Panc1 (cell line): ENCODE measurements at regions not wholly inside any gene's neighbourhood (a gene's known extent, or its start where the extent isn't known, plus 50 kb on each side); places are given as distances from the start of the nearest gene placed in this dataset.

Source experiments
- ATAC-seq: fragments of 200-7000 bp; cut with Tn5 transposase; 2 replicates; pipeline ENCODE4 v1.9.1; 2020; ENCODE audit warnings: mild to moderate bottlenecking, moderate library complexity
- BruUV-seq: library from RNA; stranded (reverse); fragments of 400-500 nt; replicated peaks from 2 replicates; lab custom pipeline; 2021; lab: Mats Ljungman, UMichigan
- CTCF ChIA-PET: fragments of 300-600 bp; sonication (Branson Sonifier 250); formaldehyde crosslinking; loops from one replicate; lab custom pipeline; 2022; ENCODE audit warnings: antibody characterized with exemption; lab: Charles Lee
- POLR2A ChIA-PET: fragments of 300-600 bp; sonication (Branson Sonifier 250); formaldehyde crosslinking; loops from one replicate; lab custom pipeline; 2022; ENCODE audit warnings: antibody characterized with exemption; lab: Charles Lee
- DNase-seq: peaks from one replicate; pipeline ENCODE4 v3.0.0-alpha.2; 2010; ENCODE audit warnings: low read depth, low spot score
- H3K27ac ChIP-seq: 2 replicates; pipeline ENCODE4 v1.5.1; 2011; ENCODE audit warnings: mild to moderate bottlenecking, low read length, inconsistent platforms
- H3K27me3 ChIP-seq: fragments of 200-500 bp; sonication (Bioruptor generic); 2 replicates; pipeline ENCODE4 v1.6.0; 2014; ENCODE audit warnings: low read length, inconsistent platforms; ENCODE audit not compliant: control insufficient read depth, insufficient read depth
- H3K36me3 ChIP-seq: fragments of 200-500 bp; sonication (Bioruptor generic); 2 replicates; pipeline ENCODE4 v1.5.1; 2014; ENCODE audit warnings: inconsistent platforms, mild to moderate bottlenecking, low read length, moderate library complexity; ENCODE audit not compliant: control insufficient read depth, insufficient read depth
- H3K4me1 ChIP-seq: 2 replicates; pipeline ENCODE4 v1.5.1; 2011; ENCODE audit warnings: inconsistent platforms, mild to moderate bottlenecking, low read length, moderate library complexity; ENCODE audit not compliant: control insufficient read depth, insufficient read depth
- H3K4me3 ChIP-seq, 2 experiments: 2 replicates each; pipeline ENCODE4 v1.5.1; 2011 to 2012; ENCODE audit warnings: low read depth in 2 of 2, low read length in 2 of 2, mild to moderate bottlenecking in 2 of 2, inconsistent platforms in 1 of 2, moderate library complexity in 1 of 2
- H3K9me3 ChIP-seq: fragments of 200-500 bp; sonication (Bioruptor generic); 2 replicates; pipeline ENCODE4 v1.5.1; 2014; ENCODE audit warnings: low read depth, mild to moderate bottlenecking, inconsistent platforms, low read length, moderate library complexity; ENCODE audit not compliant: control insufficient read depth, insufficient read depth
- POLR2AphosphoS5 ChIP-seq: IDR thresholded peaks from 2 replicates; pipeline ENCODE4 v1.6.1; 2012; ENCODE audit warnings: mild to moderate bottlenecking, low read depth, low read length, moderate library complexity
- SIN3A ChIP-seq: IDR thresholded peaks from 2 replicates; pipeline ENCODE4 v1.6.1; 2012; ENCODE audit warnings: low read depth, mild to moderate bottlenecking, low read length, moderate library complexity, borderline replicate concordance; ENCODE audit not compliant: insufficient read depth
- TCF7L2 ChIP-seq: IDR thresholded peaks from 2 replicates; pipeline ENCODE4 v1.6.1; 2011; ENCODE audit warnings: mild to moderate bottlenecking, low read depth, low read length, inconsistent platforms
- in situ Hi-C: cut with HindIII; loops from 2 replicates; pipeline ENCODE4 v1.10.0; 2016; ENCODE audit warnings: low sequenced_read_pairs, low pct_unique_long_range_greater_than_20kb
- intact Hi-C: fragments of 100-400 bp; cut with micrococcal nuclease; formaldehyde crosslinking; loops from one replicate; pipeline ENCODE4 v1.10.0; 2022; ENCODE audit not compliant: unreplicated experiment
- TF ChIP-seq, protein P1 (sequence below): fragments of 450-650 bp; IDR thresholded peaks from 2 replicates; pipeline ENCODE4 v1.5.1; 2017; ENCODE audit warnings: mild to moderate bottlenecking
- TF ChIP-seq, protein P2 (sequence below), 2 experiments: IDR thresholded peaks; 2 replicates each; pipeline ENCODE4 v1.6.1; 2011 to 2012; ENCODE audit warnings: low read depth in 2 of 2, control low read depth in 1 of 2, low read length in 1 of 2, mild to moderate bottlenecking in 1 of 2, moderate library complexity in 1 of 2; ENCODE audit not compliant: insufficient read depth in 1 of 2

DNA sequence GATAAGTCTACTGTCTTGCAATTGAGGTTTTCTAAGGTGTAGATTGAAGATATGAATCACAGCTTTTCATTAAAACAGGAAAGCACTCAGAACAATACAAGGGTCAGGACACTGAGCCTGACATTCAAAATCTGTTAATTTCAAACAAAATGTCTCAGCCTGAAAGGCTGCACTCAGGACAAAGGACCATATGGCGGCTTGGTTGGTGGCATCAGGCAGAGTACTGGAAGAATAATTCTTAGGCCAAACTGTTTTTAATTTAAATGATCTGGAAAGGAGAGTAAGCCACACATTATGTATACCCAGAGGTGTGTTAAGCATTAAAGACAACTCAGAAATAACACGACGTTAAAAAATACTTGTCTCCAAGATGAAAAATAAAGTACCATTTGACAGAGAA lies 85.9 kb downstream of the SKA1 start:
- in situ Hi-C loops = no loop called here
- Histone ChIP-seq H3K27me3 (no peaks in the 10 kb centered on the region), H3K4me1 (no peaks in the 10 kb centered on the region), H3K27ac (no peak overlapping the region), H3K36me3 (no peaks in the 10 kb centered on the region), H3K4me3 (no peak overlapping the region), H3K9me3 (no peaks in the 10 kb centered on the region)
- intact Hi-C loops = no loop called here
- POLR2A ChIA-PET = no interaction called here
- ATAC-seq = no peak
- DNase-seq = no peak
- TF ChIP-seq TCF7L2 = no peak
- TF ChIP-seq SIN3A = no peak
- TF ChIP-seq POLR2AphosphoS5 = no peak
- TF ChIP-seq, protein P1, sequence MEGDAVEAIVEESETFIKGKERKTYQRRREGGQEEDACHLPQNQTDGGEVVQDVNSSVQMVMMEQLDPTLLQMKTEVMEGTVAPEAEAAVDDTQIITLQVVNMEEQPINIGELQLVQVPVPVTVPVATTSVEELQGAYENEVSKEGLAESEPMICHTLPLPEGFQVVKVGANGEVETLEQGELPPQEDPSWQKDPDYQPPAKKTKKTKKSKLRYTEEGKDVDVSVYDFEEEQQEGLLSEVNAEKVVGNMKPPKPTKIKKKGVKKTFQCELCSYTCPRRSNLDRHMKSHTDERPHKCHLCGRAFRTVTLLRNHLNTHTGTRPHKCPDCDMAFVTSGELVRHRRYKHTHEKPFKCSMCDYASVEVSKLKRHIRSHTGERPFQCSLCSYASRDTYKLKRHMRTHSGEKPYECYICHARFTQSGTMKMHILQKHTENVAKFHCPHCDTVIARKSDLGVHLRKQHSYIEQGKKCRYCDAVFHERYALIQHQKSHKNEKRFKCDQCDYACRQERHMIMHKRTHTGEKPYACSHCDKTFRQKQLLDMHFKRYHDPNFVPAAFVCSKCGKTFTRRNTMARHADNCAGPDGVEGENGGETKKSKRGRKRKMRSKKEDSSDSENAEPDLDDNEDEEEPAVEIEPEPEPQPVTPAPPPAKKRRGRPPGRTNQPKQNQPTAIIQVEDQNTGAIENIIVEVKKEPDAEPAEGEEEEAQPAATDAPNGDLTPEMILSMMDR = no peak
- TF ChIP-seq, protein P2, sequence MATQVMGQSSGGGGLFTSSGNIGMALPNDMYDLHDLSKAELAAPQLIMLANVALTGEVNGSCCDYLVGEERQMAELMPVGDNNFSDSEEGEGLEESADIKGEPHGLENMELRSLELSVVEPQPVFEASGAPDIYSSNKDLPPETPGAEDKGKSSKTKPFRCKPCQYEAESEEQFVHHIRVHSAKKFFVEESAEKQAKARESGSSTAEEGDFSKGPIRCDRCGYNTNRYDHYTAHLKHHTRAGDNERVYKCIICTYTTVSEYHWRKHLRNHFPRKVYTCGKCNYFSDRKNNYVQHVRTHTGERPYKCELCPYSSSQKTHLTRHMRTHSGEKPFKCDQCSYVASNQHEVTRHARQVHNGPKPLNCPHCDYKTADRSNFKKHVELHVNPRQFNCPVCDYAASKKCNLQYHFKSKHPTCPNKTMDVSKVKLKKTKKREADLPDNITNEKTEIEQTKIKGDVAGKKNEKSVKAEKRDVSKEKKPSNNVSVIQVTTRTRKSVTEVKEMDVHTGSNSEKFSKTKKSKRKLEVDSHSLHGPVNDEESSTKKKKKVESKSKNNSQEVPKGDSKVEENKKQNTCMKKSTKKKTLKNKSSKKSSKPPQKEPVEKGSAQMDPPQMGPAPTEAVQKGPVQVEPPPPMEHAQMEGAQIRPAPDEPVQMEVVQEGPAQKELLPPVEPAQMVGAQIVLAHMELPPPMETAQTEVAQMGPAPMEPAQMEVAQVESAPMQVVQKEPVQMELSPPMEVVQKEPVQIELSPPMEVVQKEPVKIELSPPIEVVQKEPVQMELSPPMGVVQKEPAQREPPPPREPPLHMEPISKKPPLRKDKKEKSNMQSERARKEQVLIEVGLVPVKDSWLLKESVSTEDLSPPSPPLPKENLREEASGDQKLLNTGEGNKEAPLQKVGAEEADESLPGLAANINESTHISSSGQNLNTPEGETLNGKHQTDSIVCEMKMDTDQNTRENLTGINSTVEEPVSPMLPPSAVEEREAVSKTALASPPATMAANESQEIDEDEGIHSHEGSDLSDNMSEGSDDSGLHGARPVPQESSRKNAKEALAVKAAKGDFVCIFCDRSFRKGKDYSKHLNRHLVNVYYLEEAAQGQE (IDR thresholded peaks at IDR 0.05; ENCODE audit: insufficient read depth in 1 of 2, low read depth in 2 of 2, low read length in 1 of 2) = no peak
- CTCF ChIA-PET = no interaction called here
- no TSS peak for BruUV-seq

DNA sequence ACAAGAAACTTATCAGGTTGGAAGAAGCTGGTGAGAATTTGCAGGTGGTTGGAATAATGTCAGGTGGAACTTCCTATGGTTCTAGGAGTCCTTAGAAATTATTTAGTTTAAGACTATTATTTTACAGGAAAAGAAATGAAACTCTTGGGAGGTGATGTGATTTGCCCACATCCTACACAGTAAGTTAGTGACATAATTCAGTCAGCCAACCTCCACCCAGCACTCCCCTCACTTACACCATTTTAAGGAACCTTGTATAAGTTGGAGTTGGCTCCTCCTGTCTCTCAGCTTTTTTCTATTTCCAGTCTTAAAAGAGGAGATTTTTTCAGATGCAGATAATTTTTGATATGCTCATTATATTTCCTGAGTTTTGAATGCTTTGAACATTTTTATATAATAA lies 86.4 kb downstream of the SKA1 start:
- in situ Hi-C loops (no loop called here), intact Hi-C loops (no loop called here)
- DNase-seq = no peak
- ChIA-PET POLR2A (no interaction called here), CTCF (no interaction called here)
- H3K4me1 ChIP-seq = no peaks in the 10 kb centered on the region
- no peaks in the 10 kb centered on the region for H3K9me3 ChIP-seq
- no peak overlapping the region for H3K4me3 ChIP-seq
- TF ChIP-seq POLR2AphosphoS5 = no peak
- TF ChIP-seq SIN3A = no peak
- TF ChIP-seq, protein P1 = no peak
- no peak for TF ChIP-seq TCF7L2
- TF ChIP-seq, protein P2 (IDR thresholded peaks at IDR 0.05; ENCODE audit: insufficient read depth in 1 of 2, low read depth in 2 of 2, low read length in 1 of 2) = no peak
- H3K36me3 ChIP-seq = no peaks in the 10 kb centered on the region
- ATAC-seq = no peak
- no peaks in the 10 kb centered on the region for H3K27me3 ChIP-seq
- no TSS peak for BruUV-seq
- H3K27ac ChIP-seq = no peak overlapping the region
